K562 (cell line): ENCODE measurements at regions not wholly inside any gene's neighbourhood (a gene's known extent, or its start where the extent isn't known, plus 50 kb on each side); places are given as distances from the start of the nearest gene placed in this dataset.
A peak's percentile ranks its signal among the peaks of the same experiment; 100 is the strongest.

Source experiments
- DDX20 ChIP-seq: fragments of 450-650 bp; IDR thresholded peaks from 2 replicates; pipeline ENCODE4 v1.6.1; 2016; ENCODE audit warnings: missing genetic modification characterization, low read depth, mild to moderate bottlenecking, missing compliant biosample characterization, moderate library complexity
- E2F6 ChIP-seq, 2 experiments: IDR thresholded peaks; 2 replicates each; pipeline ENCODE4 v1.6.1; 2011; ENCODE audit warnings: borderline replicate concordance in 1 of 2, control low read depth in 1 of 2, low read depth in 1 of 2, low read length in 1 of 2, mild to moderate bottlenecking in 1 of 2, mixed read lengths in 1 of 2, moderate library complexity in 1 of 2; ENCODE audit not compliant: insufficient read depth in 1 of 2, insufficient read length in 1 of 2, poor library complexity in 1 of 2, severe bottlenecking in 1 of 2; ENCODE audit errors: extremely low read depth in 1 of 2
- EGR1 ChIP-seq: fragments of 450-650 bp; conservative IDR thresholded peaks from 2 replicates; pipeline ENCODE4 v1.6.1; 2017; ENCODE audit warnings: mild to moderate bottlenecking
- ETS1 ChIP-seq: conservative IDR thresholded peaks from 2 replicates; pipeline ENCODE4 v1.6.1; 2011; ENCODE audit warnings: low read depth, mild to moderate bottlenecking, low read length; ENCODE audit not compliant: control insufficient read depth
- FOXK2 ChIP-seq, 2 experiments: fragments of 450-650 bp; IDR thresholded peaks in 1 of 2; conservative IDR thresholded peaks in 1 of 2; 2 replicates each; pipeline ENCODE4 v1.6.1; 2016; ENCODE audit warnings: low read depth in 2 of 2, mild to moderate bottlenecking in 1 of 2
- FOXO4 ChIP-seq: fragments of 450-650 bp; formaldehyde crosslinking; IDR thresholded peaks from 2 replicates; pipeline ENCODE4 v1.4.0; 2020; ENCODE audit warnings: mild to moderate bottlenecking, moderate library complexity
- HDAC2 ChIP-seq: fragments of 450-650 bp; IDR thresholded peaks from 2 replicates; pipeline ENCODE4 v1.6.1; 2016; ENCODE audit warnings: mild to moderate bottlenecking
- MYNN ChIP-seq, 2 experiments: sonication (generic); formaldehyde crosslinking in 1 of 2; IDR thresholded peaks; 2 replicates each; pipeline versions ENCODE4 v1.5.0 to v1.6.1; 2016 to 2020; ENCODE audit warnings: antibody characterized with exemption in 1 of 2, missing genetic modification reagents in 1 of 2
- NCOA2 ChIP-seq, 2 experiments: fragments of 450-650 bp; IDR thresholded peaks; 2 replicates each; pipeline ENCODE4 v1.6.1; 2018; ENCODE audit warnings: mild to moderate bottlenecking in 2 of 2, moderate library complexity in 1 of 2; ENCODE audit not compliant: partially characterized antibody in 2 of 2
- NONO ChIP-seq, 2 experiments: fragments of 200-400 bp in 1 of 2; fragments of 450-650 bp in 1 of 2; formaldehyde crosslinking in 1 of 2; IDR thresholded peaks; 2 replicates each; pipeline ENCODE4 v1.6.1; 2017; ENCODE audit warnings: low read depth in 2 of 2, mild to moderate bottlenecking in 2 of 2, moderate library complexity in 2 of 2, low read length in 1 of 2
- SMARCE1 ChIP-seq: fragments of 450-650 bp; IDR thresholded peaks from 2 replicates; pipeline ENCODE4 v1.7.1; 2016; ENCODE audit warnings: mild to moderate bottlenecking
- SOX6 ChIP-seq: fragments of 450-650 bp; IDR thresholded peaks from 2 replicates; pipeline ENCODE4 v1.6.1; 2014; ENCODE audit warnings: mild to moderate bottlenecking
- SREBF1 ChIP-seq: fragments of 150-350 bp; IDR thresholded peaks from 2 replicates; pipeline ENCODE4 v1.6.1; 2014; ENCODE audit warnings: antibody characterized with exemption, low read depth, low read length, borderline replicate concordance
- USF2 ChIP-seq: sonication (generic); formaldehyde crosslinking; IDR thresholded peaks from 2 replicates; pipeline ENCODE4 v1.5.0; 2020; ENCODE audit warnings: missing genetic modification reagents
- ZBTB12 ChIP-seq: fragments of 250-450 bp; sonication (Bioruptor Pico); IDR thresholded peaks from 2 replicates; pipeline ENCODE4 v1.4.0; 2020
- ZNF165 ChIP-seq: fragments of 250-450 bp; sonication (Bioruptor Pico); IDR thresholded peaks from 2 replicates; pipeline ENCODE4 v1.4.0; 2020; ENCODE audit warnings: borderline replicate concordance
- ZNF232 ChIP-seq: sonication (generic); formaldehyde crosslinking; IDR thresholded peaks from 2 replicates; pipeline ENCODE4 v1.8.0; 2022; ENCODE audit warnings: mild to moderate bottlenecking, missing genetic modification reagents
- ZNF449 ChIP-seq: fragments of 250-450 bp; sonication (Bioruptor Pico); IDR thresholded peaks from 2 replicates; pipeline ENCODE4 v1.8.0; 2022; ENCODE audit warnings: moderate library complexity, mild to moderate bottlenecking, inconsistent platforms

GRCh38 chr6:26295691-26296555, 69.1 kb upstream of the BTN3A2 start (continued):
- TF ChIP-seq DDX20 (tag) = 0 out of 2 replicates have a peak, but pooled peaks have one; percentile 60
- peak; percentile 53; the same call in 1 of the 2 replicates for TF ChIP-seq ZBTB12 (CRISPR knock-in tag)
- TF ChIP-seq FOXO4 (CRISPR knock-in tag) = no peak
- peak; percentile 65; the same call in 1 of the 2 replicates for TF ChIP-seq ZNF449 (CRISPR knock-in tag)
- TF ChIP-seq NONO (IDR thresholded peaks at IDR 0.05; ENCODE audit: low read depth in 2 of 2, low read length in 1 of 2) = peak in 1 of 2 experiments; percentile 88; a peak in 2 of 4 replicates
- TF ChIP-seq SREBF1 = no peak; the same call in 1 of the 2 replicates
- TF ChIP-seq SMARCE1 = peak; percentile 97
- TF ChIP-seq ZNF232 = no peak
- peak; percentile 83; the same call in 1 of the 2 replicates for TF ChIP-seq ZNF165
- TF ChIP-seq HDAC2 = peak; percentile 74; the same call in 1 of the 2 replicates
- peak; percentile 73 for TF ChIP-seq USF2 (CRISPR knock-in tag)
- peak; percentile 52 to 83; a peak in 3 of 4 replicates for TF ChIP-seq FOXK2 (conservative IDR thresholded peaks at IDR 0.05 in 1 of 2, IDR thresholded peaks at IDR 0.05 in 1 of 2; ENCODE audit: low read depth in 2 of 2)
- TF ChIP-seq E2F6 (IDR thresholded peaks at IDR 0.05; ENCODE audit: borderline replicate concordance in 1 of 2, extremely low read depth in 1 of 2, insufficient read depth in 1 of 2, insufficient read length in 1 of 2, low read depth in 1 of 2, low read length in 1 of 2, poor library complexity in 1 of 2, severe bottlenecking in 1 of 2) = peak; percentile 25 to 57
- TF ChIP-seq MYNN (IDR thresholded peaks at IDR 0.05) = peak; percentile 77; the same call in 1 of the 2 replicates
- TF ChIP-seq MYNN (CRISPR knock-in tag; IDR thresholded peaks at IDR 0.05) = no peak
- peak; percentile 100 for TF ChIP-seq SOX6
- TF ChIP-seq ETS1 = no peak
- peak; percentile 48 to 76 for TF ChIP-seq NCOA2 (IDR thresholded peaks at IDR 0.05; ENCODE audit: partially characterized antibody in 2 of 2)
- no peak for TF ChIP-seq EGR1
